ENCODE measurements at regions not wholly inside any gene's neighbourhood (a gene's known extent, or its start where the extent isn't known, plus 50 kb on each side); places are given as distances from the start of the nearest gene placed in this dataset.

DNA sequence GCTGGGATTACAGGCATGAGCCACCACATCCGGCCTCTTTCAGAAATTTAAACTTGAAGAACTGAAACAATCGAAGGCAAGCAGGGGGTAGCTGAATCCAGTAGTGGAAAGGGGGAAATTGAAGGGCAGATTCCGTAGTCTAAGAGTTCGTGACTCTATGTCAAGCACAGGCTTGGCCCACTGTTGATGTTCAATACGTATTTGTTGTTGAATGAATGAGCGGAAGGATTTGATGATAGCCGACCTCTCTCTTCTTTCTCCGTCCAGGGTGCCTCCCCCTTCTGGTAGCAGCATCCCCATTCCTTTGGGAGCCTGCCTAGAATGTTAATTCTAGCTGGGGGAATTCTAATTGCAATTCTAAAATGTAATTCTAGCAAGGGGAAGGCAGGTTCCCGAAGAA lies 59.8 kb upstream of the MED13L start:
- Histone ChIP-seq H2AFZ (ENCODE audit: control insufficient read depth, low read length) (no peak overlapping the region), H3K4me3 (ENCODE audit: control insufficient read depth in 2 of 3, extremely low read depth in 1 of 3, insufficient read depth in 2 of 3, low read depth in 1 of 3, low read length in 3 of 3) (no peak overlapping the region), H3K4me2 (ENCODE audit: control insufficient read depth, extremely low read depth, insufficient read depth, low read depth, low read length) (no peak overlapping the region), H3K9me3 (ENCODE audit: control insufficient read depth, low read depth, low read length) (no peaks in the 10 kb centered on the region), H3K79me2 (ENCODE audit: control insufficient read depth, insufficient read depth, low read length) (no peaks in the 10 kb centered on the region), H4K20me1 (ENCODE audit: control insufficient read depth, extremely low read depth, insufficient read depth, low read length) (no peaks in the 10 kb centered on the region), H3K27ac (ENCODE audit: control insufficient read depth, insufficient read depth, low read length) (no peak overlapping the region), H3K9ac (ENCODE audit: control insufficient read depth, extremely low read depth, insufficient read depth, low read length) (no peak overlapping the region), H3K36me3 (ENCODE audit: control insufficient read depth in 2 of 2, extremely low read depth in 1 of 2, insufficient read depth in 2 of 2, low read length in 2 of 2) (no peaks in the 10 kb centered on the region), H3K4me1 (ENCODE audit: control insufficient read depth, extremely low read depth, insufficient read depth, low read length) (no peaks in the 10 kb centered on the region), H3K9me1 (ENCODE audit: control insufficient read depth, extremely low read depth, insufficient read depth, low read length) (no peaks in the 10 kb centered on the region), H3K27me3 (ENCODE audit: control insufficient read depth, extremely low read depth, insufficient read depth, low read length) (no peaks in the 10 kb centered on the region)
- dilution Hi-C loops (cut with MboI; ENCODE audit: extremely low pct_ligation_motif_present, low sequenced_read_pairs): no loop called here
- TF ChIP-seq, protein P1, sequence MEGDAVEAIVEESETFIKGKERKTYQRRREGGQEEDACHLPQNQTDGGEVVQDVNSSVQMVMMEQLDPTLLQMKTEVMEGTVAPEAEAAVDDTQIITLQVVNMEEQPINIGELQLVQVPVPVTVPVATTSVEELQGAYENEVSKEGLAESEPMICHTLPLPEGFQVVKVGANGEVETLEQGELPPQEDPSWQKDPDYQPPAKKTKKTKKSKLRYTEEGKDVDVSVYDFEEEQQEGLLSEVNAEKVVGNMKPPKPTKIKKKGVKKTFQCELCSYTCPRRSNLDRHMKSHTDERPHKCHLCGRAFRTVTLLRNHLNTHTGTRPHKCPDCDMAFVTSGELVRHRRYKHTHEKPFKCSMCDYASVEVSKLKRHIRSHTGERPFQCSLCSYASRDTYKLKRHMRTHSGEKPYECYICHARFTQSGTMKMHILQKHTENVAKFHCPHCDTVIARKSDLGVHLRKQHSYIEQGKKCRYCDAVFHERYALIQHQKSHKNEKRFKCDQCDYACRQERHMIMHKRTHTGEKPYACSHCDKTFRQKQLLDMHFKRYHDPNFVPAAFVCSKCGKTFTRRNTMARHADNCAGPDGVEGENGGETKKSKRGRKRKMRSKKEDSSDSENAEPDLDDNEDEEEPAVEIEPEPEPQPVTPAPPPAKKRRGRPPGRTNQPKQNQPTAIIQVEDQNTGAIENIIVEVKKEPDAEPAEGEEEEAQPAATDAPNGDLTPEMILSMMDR (optimal IDR thresholded peaks at IDR 0.05 in 1 of 3, IDR thresholded peaks at IDR 0.05 in 1 of 3, conservative IDR thresholded peaks at IDR 0.05 in 1 of 3; ENCODE audit: extremely low read depth in 1 of 3, insufficient read depth in 2 of 3, low read length in 3 of 3): no peak
- TF ChIP-seq EZH2 (IDR thresholded peaks at IDR 0.05; ENCODE audit: low read length): no peak
- DNase-seq (ENCODE audit: low read depth, low spot score) (no peak), FAIRE-seq (no peak)

DNA sequence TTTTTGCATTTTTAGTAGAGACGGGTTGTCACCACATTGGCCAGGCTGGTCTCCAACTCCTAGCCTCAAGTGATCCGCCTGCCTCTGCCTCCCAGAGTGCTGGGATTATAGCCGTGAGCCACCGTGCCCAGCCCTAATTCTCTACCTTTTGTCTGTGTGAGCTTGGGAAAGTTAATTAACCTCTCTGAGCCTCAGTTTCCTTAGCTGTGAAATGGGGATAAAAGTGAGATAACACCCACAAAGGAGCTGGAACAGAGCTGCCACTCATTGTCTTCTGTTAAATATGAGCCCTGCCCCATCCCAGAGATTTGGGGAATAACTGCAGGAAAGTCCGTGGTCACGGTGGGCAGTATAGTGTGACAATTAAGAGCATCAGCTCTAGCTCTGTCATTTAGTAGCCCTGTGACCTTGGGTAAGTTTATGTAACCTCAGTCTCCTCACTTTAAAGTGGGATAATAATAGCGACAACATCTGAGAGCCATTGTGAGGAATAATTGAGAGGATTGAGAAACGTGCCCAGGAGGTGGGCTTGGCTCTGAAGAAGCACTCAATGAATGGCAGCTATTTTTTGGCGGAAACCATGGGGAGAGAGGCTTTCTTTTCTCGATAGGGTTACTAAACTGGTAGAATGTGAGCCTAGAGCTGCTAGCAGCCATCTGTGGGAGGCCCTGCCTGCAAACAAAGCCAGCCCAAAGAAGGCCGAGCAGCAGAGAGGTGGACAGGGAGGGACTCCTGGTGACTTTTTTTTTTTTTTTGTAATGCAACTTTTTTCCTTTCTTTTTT lies 60.8 kb upstream of the MED13L start:
- DNase-seq (ENCODE audit: low read depth, low spot score): no peak
- Histone ChIP-seq H3K27me3 (ENCODE audit: control insufficient read depth, extremely low read depth, insufficient read depth, low read length) (no peaks in the 10 kb centered on the region), H3K9ac (ENCODE audit: control insufficient read depth, extremely low read depth, insufficient read depth, low read length) (no peak overlapping the region), H3K9me1 (ENCODE audit: control insufficient read depth, extremely low read depth, insufficient read depth, low read length) (no peaks in the 10 kb centered on the region), H3K36me3 (ENCODE audit: control insufficient read depth in 2 of 2, extremely low read depth in 1 of 2, insufficient read depth in 2 of 2, low read length in 2 of 2) (no peaks in the 10 kb centered on the region), H3K4me2 (ENCODE audit: control insufficient read depth, extremely low read depth, insufficient read depth, low read depth, low read length) (no peak overlapping the region), H2AFZ (ENCODE audit: control insufficient read depth, low read length) (no peak overlapping the region), H3K9me3 (ENCODE audit: control insufficient read depth, low read depth, low read length) (no peaks in the 10 kb centered on the region), H3K79me2 (ENCODE audit: control insufficient read depth, insufficient read depth, low read length) (no peaks in the 10 kb centered on the region), H4K20me1 (ENCODE audit: control insufficient read depth, extremely low read depth, insufficient read depth, low read length) (no peaks in the 10 kb centered on the region), H3K4me1 (ENCODE audit: control insufficient read depth, extremely low read depth, insufficient read depth, low read length) (no peaks in the 10 kb centered on the region), H3K27ac (ENCODE audit: control insufficient read depth, insufficient read depth, low read length) (no peak overlapping the region), H3K4me3 (ENCODE audit: control insufficient read depth in 2 of 3, extremely low read depth in 1 of 3, insufficient read depth in 2 of 3, low read depth in 1 of 3, low read length in 3 of 3) (no peak overlapping the region)
- FAIRE-seq: no peak
- dilution Hi-C loops (cut with MboI; ENCODE audit: extremely low pct_ligation_motif_present, low sequenced_read_pairs): no loop called here
- TF ChIP-seq, protein P1 (optimal IDR thresholded peaks at IDR 0.05 in 1 of 3, IDR thresholded peaks at IDR 0.05 in 1 of 3, conservative IDR thresholded peaks at IDR 0.05 in 1 of 3; ENCODE audit: extremely low read depth in 1 of 3, insufficient read depth in 2 of 3, low read length in 3 of 3): no peak
- TF ChIP-seq EZH2 (IDR thresholded peaks at IDR 0.05; ENCODE audit: low read length): no peak
